HepG2 (cell line): ENCODE measurements at regions not wholly inside any gene's neighbourhood (a gene's known extent, or its start where the extent isn't known, plus 50 kb on each side); places are given as distances from the start of the nearest gene placed in this dataset.

Source experiments
- CEBPB ChIP-seq: IDR thresholded peaks from 2 replicates; pipeline ENCODE4 v1.6.1; 2011; ENCODE audit warnings: low read depth, low read length, improper control_type of control experiment, borderline replicate concordance
- MLLT10 ChIP-seq: sonication (generic); formaldehyde crosslinking; IDR thresholded peaks from 2 replicates; pipeline ENCODE4 v1.4.0; 2020; ENCODE audit warnings: missing genetic modification reagents
- MXD4 ChIP-seq: IDR thresholded peaks from 2 replicates; pipeline ENCODE4 v1.6.1; 2016; ENCODE audit warnings: mild to moderate bottlenecking, missing biosample characterization, missing genetic modification reagents
- PHF8 ChIP-seq: sonication (generic); formaldehyde crosslinking; IDR thresholded peaks from 2 replicates; pipeline ENCODE4 v1.5.0; 2020; ENCODE audit warnings: missing genetic modification reagents
- RBM39 ChIP-seq: fragments of 200-400 bp; formaldehyde crosslinking; IDR thresholded peaks from one replicate; pipeline ENCODE4 v1.6.1; 2018; ENCODE audit warnings: antibody characterized with exemption, mild to moderate bottlenecking, low read depth, low read length; ENCODE audit not compliant: poor library complexity, severe bottlenecking
- TOPORS ChIP-seq: sonication (generic); formaldehyde crosslinking; IDR thresholded peaks from 2 replicates; pipeline ENCODE4 v1.8.0; 2023; ENCODE audit warnings: mild to moderate bottlenecking, missing genetic modification reagents
- TRIM24 ChIP-seq: sonication (generic); formaldehyde crosslinking; IDR thresholded peaks from 2 replicates; pipeline ENCODE4 v1.8.0; 2022; ENCODE audit warnings: mild to moderate bottlenecking, missing genetic modification reagents
- YEATS4 ChIP-seq: sonication (generic); formaldehyde crosslinking; IDR thresholded peaks from 2 replicates; pipeline ENCODE4 v1.4.0; 2020; ENCODE audit warnings: missing genetic modification reagents, borderline replicate concordance
- ZNF20 ChIP-seq: sonication (generic); formaldehyde crosslinking; IDR thresholded peaks from 2 replicates; pipeline ENCODE4 v1.4.0; 2020; ENCODE audit warnings: mild to moderate bottlenecking, moderate library complexity, missing genetic modification reagents
- ZNF577 ChIP-seq: sonication (generic); formaldehyde crosslinking; IDR thresholded peaks from 2 replicates; pipeline ENCODE4 v1.4.0; 2020; ENCODE audit warnings: mild to moderate bottlenecking, low read depth, missing genetic modification reagents, borderline replicate concordance
- ZNF652 ChIP-seq: IDR thresholded peaks from 2 replicates; pipeline ENCODE4 v1.6.1; 2016; ENCODE audit warnings: low read depth, borderline replicate concordance
- TF ChIP-seq, protein P1 (sequence below): sonication (generic); formaldehyde crosslinking; IDR thresholded peaks from 2 replicates; pipeline ENCODE4 v1.4.0; 2020; ENCODE audit warnings: missing genetic modification reagents
- TF ChIP-seq, protein P2 (sequence below): sonication (generic); formaldehyde crosslinking; conservative IDR thresholded peaks from 2 replicates; pipeline ENCODE4 v1.4.0; 2020; ENCODE audit warnings: mild to moderate bottlenecking, missing genetic modification reagents, moderate library complexity
- TF ChIP-seq, protein P3 (sequence below): IDR thresholded peaks from 2 replicates; pipeline ENCODE4 v1.6.1; 2016; ENCODE audit warnings: missing genetic modification reagents, missing compliant biosample characterization
- TF ChIP-seq, protein P4 (sequence below): IDR thresholded peaks from 2 replicates; pipeline ENCODE4 v1.6.1; 2016; ENCODE audit warnings: missing compliant biosample characterization, missing genetic modification reagents, borderline replicate concordance

DNA sequence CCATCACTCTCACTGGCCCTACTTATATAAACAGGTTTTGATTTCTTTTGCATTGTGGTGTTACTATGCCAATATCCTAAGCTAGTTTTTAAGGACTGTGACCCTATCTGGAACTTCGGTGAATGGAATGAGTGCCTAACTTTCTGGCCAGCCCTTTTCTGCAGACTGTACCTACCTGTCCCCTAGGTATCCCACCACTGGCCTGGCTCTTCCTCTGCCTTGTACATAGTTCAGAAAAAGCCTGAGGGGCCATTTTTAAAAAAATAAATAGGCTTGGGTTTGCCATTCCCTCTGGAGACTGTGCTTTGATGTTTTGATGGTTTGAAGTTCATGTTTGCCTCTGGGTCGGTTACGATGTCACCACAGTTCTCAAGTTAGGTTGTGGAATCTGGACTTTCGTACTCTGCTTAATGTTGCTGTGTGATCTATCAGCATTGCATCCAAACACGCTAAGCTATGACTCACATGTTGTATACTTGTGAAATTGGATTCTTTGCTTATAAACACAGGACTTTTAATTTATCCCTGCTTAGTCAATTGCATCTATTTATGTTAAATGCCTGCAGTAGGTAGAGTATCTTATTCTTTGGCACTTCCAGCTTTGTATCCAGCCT is 182.0 kb downstream of the ANKRD50 start (continued):
- peak; percentile 57; the same call in 1 of the 2 replicates for TF ChIP-seq MXD4 (CRISPR knock-in tag)
- peak; percentile 23; the same call in 1 of the 2 replicates for TF ChIP-seq PHF8 (CRISPR knock-in tag)
- peak; percentile 95 for TF ChIP-seq CEBPB
- peak; percentile 55; the same call in 1 of the 2 replicates for TF ChIP-seq TRIM24
- no peak for TF ChIP-seq TOPORS (CRISPR knock-in tag)
- TF ChIP-seq MLLT10 = no peak
- no peak for TF ChIP-seq ZNF20 (CRISPR knock-in tag)
- no peak for TF ChIP-seq RBM39
- peak; percentile 52; the same call in 1 of the 2 replicates for TF ChIP-seq ZNF652 (CRISPR knock-in tag)
- no peak for TF ChIP-seq ZNF577 (CRISPR knock-in tag)
- TF ChIP-seq, protein P1, sequence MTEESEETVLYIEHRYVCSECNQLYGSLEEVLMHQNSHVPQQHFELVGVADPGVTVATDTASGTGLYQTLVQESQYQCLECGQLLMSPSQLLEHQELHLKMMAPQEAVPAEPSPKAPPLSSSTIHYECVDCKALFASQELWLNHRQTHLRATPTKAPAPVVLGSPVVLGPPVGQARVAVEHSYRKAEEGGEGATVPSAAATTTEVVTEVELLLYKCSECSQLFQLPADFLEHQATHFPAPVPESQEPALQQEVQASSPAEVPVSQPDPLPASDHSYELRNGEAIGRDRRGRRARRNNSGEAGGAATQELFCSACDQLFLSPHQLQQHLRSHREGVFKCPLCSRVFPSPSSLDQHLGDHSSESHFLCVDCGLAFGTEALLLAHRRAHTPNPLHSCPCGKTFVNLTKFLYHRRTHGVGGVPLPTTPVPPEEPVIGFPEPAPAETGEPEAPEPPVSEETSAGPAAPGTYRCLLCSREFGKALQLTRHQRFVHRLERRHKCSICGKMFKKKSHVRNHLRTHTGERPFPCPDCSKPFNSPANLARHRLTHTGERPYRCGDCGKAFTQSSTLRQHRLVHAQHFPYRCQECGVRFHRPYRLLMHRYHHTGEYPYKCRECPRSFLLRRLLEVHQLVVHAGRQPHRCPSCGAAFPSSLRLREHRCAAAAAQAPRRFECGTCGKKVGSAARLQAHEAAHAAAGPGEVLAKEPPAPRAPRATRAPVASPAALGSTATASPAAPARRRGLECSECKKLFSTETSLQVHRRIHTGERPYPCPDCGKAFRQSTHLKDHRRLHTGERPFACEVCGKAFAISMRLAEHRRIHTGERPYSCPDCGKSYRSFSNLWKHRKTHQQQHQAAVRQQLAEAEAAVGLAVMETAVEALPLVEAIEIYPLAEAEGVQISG (CRISPR knock-in tag) = peak; percentile 67; the same call in 1 of the 2 replicates
- TF ChIP-seq, protein P2, sequence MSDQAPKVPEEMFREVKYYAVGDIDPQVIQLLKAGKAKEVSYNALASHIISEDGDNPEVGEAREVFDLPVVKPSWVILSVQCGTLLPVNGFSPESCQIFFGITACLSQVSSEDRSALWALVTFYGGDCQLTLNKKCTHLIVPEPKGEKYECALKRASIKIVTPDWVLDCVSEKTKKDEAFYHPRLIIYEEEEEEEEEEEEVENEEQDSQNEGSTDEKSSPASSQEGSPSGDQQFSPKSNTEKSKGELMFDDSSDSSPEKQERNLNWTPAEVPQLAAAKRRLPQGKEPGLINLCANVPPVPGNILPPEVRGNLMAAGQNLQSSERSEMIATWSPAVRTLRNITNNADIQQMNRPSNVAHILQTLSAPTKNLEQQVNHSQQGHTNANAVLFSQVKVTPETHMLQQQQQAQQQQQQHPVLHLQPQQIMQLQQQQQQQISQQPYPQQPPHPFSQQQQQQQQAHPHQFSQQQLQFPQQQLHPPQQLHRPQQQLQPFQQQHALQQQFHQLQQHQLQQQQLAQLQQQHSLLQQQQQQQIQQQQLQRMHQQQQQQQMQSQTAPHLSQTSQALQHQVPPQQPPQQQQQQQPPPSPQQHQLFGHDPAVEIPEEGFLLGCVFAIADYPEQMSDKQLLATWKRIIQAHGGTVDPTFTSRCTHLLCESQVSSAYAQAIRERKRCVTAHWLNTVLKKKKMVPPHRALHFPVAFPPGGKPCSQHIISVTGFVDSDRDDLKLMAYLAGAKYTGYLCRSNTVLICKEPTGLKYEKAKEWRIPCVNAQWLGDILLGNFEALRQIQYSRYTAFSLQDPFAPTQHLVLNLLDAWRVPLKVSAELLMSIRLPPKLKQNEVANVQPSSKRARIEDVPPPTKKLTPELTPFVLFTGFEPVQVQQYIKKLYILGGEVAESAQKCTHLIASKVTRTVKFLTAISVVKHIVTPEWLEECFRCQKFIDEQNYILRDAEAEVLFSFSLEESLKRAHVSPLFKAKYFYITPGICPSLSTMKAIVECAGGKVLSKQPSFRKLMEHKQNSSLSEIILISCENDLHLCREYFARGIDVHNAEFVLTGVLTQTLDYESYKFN (CRISPR knock-in tag) = peak; percentile 100
- TF ChIP-seq, protein P3, sequence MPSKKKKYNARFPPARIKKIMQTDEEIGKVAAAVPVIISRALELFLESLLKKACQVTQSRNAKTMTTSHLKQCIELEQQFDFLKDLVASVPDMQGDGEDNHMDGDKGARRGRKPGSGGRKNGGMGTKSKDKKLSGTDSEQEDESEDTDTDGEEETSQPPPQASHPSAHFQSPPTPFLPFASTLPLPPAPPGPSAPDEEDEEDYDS (CRISPR knock-in tag) = peak; percentile 44; the same call in 1 of the 2 replicates
- peak; percentile 76 for TF ChIP-seq YEATS4 (CRISPR knock-in tag)
- TF ChIP-seq, protein P4, sequence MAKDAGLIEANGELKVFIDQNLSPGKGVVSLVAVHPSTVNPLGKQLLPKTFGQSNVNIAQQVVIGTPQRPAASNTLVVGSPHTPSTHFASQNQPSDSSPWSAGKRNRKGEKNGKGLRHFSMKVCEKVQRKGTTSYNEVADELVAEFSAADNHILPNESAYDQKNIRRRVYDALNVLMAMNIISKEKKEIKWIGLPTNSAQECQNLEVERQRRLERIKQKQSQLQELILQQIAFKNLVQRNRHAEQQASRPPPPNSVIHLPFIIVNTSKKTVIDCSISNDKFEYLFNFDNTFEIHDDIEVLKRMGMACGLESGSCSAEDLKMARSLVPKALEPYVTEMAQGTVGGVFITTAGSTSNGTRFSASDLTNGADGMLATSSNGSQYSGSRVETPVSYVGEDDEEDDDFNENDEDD (CRISPR knock-in tag) = peak; percentile 11; the same call in 1 of the 2 replicates
